Loucy (cell line): ENCODE measurements at regions not wholly inside any gene's neighbourhood (a gene's known extent, or its start where the extent isn't known, plus 50 kb on each side); places are given as distances from the start of the nearest gene placed in this dataset.
"Not testable (repeated sequence)": the region's sequence is repeated elsewhere in the genome, so short reads cannot be mapped to it uniquely, and the experiment has no call there.

Experiments used
- EZH2phosphoT487 ChIP-seq: fragments of 200-600 bp; IDR thresholded peaks from 2 replicates; pipeline ENCODE4 v1.6.1; 2018; ENCODE audit warnings: antibody characterized with exemption, mild to moderate bottlenecking, moderate library complexity, borderline replicate concordance
- TF ChIP-seq, protein P1 (sequence below): fragments of 200-600 bp; sonication (generic); conservative IDR thresholded peaks from 2 replicates; pipeline ENCODE4 v1.5.1; 2014; ENCODE audit warnings: mild to moderate bottlenecking, antibody characterized with exemption, low read length

DNA sequence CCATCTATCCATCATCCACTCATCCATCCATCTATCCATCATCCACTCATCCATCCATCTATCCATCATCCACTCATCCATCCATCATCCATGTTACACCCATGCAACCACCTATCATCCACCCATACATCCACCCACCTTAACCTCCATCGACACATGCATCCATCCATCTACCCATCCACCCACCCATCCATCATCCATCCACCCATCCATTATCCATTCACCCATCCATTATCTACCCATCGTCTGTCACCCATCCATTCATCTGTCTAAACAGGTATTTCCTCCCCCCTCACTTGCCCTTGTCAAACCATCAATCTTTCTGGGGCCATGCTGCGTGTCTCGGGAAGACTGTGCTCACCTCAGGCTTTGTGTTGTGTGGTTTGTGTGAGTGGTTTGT is 78.6 kb upstream of the LRPAP1 start:
- TF ChIP-seq, protein P1, sequence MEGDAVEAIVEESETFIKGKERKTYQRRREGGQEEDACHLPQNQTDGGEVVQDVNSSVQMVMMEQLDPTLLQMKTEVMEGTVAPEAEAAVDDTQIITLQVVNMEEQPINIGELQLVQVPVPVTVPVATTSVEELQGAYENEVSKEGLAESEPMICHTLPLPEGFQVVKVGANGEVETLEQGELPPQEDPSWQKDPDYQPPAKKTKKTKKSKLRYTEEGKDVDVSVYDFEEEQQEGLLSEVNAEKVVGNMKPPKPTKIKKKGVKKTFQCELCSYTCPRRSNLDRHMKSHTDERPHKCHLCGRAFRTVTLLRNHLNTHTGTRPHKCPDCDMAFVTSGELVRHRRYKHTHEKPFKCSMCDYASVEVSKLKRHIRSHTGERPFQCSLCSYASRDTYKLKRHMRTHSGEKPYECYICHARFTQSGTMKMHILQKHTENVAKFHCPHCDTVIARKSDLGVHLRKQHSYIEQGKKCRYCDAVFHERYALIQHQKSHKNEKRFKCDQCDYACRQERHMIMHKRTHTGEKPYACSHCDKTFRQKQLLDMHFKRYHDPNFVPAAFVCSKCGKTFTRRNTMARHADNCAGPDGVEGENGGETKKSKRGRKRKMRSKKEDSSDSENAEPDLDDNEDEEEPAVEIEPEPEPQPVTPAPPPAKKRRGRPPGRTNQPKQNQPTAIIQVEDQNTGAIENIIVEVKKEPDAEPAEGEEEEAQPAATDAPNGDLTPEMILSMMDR: not testable (repeated sequence)
- not testable (repeated sequence) for TF ChIP-seq EZH2phosphoT487
